B cell (primary cell): ENCODE measurements at regions not wholly inside any gene's neighbourhood (a gene's known extent, or its start where the extent isn't known, plus 50 kb on each side); places are given as distances from the start of the nearest gene placed in this dataset.

ENCODE experiments used
- ATAC-seq: fragments of 200-7000 bp; cut with Tn5 transposase; one replicate; pipeline ENCODE4 v1.10.0; 2021; ENCODE audit warnings: low read depth, mild to moderate bottlenecking, moderate number of reproducible peaks, moderate library complexity
- CTCF ChIA-PET: fragments of 350-600 bp; sonication (Branson Sonifier 250); formaldehyde crosslinking; loops from one replicate; lab custom pipeline; 2021; ENCODE audit warnings: antibody characterized with exemption, inconsistent platforms; lab: Charles Lee
- POLR2A ChIA-PET: fragments of 350-600 bp; sonication (Branson Sonifier 250); formaldehyde crosslinking; loops from one replicate; lab custom pipeline; 2021; ENCODE audit warnings: antibody characterized with exemption; lab: Charles Lee
- DNase-seq: peaks from one replicate; pipeline ENCODE4 v3.0.0; 2013
- H2AFZ ChIP-seq: 2 replicates; pipeline ENCODE4 v1.6.1; 2012; ENCODE audit warnings: mild to moderate bottlenecking, low read depth, low read length; ENCODE audit not compliant: insufficient read depth, poor library complexity, severe bottlenecking
- H3K27ac ChIP-seq, 2 donors: 1 replicate in 1 of 2; 2 replicates in 1 of 2; pipeline ENCODE4 v1.5.1; 2012 to 2013; ENCODE audit warnings: low read length in 2 of 2, mild to moderate bottlenecking in 2 of 2, moderate library complexity in 1 of 2
- H3K27me3 ChIP-seq, 4 experiments: fragments of 200-600 bp in 1 of 4; sonication (generic) in 1 of 4; replicated peaks in 1 of 4; 1 replicate in 2 of 4; 2 replicates in 2 of 4; pipeline versions ENCODE4 v1.6.1 to v1.7.0; 2013 to 2016; ENCODE audit warnings: low read length in 3 of 4, mild to moderate bottlenecking in 2 of 4, mixed read lengths in 1 of 4, moderate library complexity in 1 of 4; ENCODE audit not compliant: insufficient read depth in 4 of 4, control insufficient read depth in 3 of 4; ENCODE audit errors: control extremely low read depth in 1 of 4
- H3K36me3 ChIP-seq, 2 experiments: replicated peaks in 1 of 2; 1 replicate in 1 of 2; 2 replicates in 1 of 2; pipeline versions ENCODE4 v1.6.1 to v1.7.1; 2013; ENCODE audit warnings: low read length in 1 of 2; ENCODE audit not compliant: insufficient read depth in 2 of 2, control insufficient read depth in 1 of 2; ENCODE audit errors: control extremely low read depth in 1 of 2, extremely low read depth in 1 of 2
- H3K4me1 ChIP-seq, 2 donors: fragments of 200-600 bp in 1 of 2; sonication (generic) in 1 of 2; 1 replicate in 1 of 2; 2 replicates in 1 of 2; pipeline versions ENCODE4 v1.5.1 to v1.6.1; 2013 to 2017; ENCODE audit warnings: low read length in 2 of 2; ENCODE audit not compliant: control insufficient read depth in 2 of 2, insufficient read depth in 2 of 2
- H3K4me2 ChIP-seq: replicated peaks from 2 replicates; pipeline ENCODE3; 2012; ENCODE audit warnings: mild to moderate bottlenecking, low read depth, low read length; ENCODE audit not compliant: poor library complexity, severe bottlenecking
- H3K4me3 ChIP-seq, 5 experiments: fragments of 200-600 bp in 1 of 5; sonication (generic) in 1 of 5; 1 replicate in 3 of 5; 2 replicates in 2 of 5; pipeline versions ENCODE4 v1.5.1 to v1.7.0; 2011 to 2016; ENCODE audit warnings: low read length in 4 of 5, mild to moderate bottlenecking in 4 of 5, low read depth in 2 of 5, control low read depth in 1 of 5, moderate library complexity in 1 of 5; ENCODE audit not compliant: insufficient read depth in 1 of 5; ENCODE audit errors: control extremely low read depth in 1 of 5, extremely low read depth in 1 of 5
- H3K79me2 ChIP-seq: fragments of 200-600 bp; sonication (generic); one replicate; pipeline ENCODE4 v1.6.0; 2016; ENCODE audit warnings: low read length; ENCODE audit not compliant: control insufficient read depth, insufficient read depth
- H3K9ac ChIP-seq: fragments of 200-600 bp; sonication (generic); 2 replicates; pipeline ENCODE4 v1.6.1; 2017; ENCODE audit warnings: mild to moderate bottlenecking, low read length, moderate library complexity
- H3K9me3 ChIP-seq, 3 donors: one replicate each; pipeline versions ENCODE4 v1.6.1 to v1.7.1; 2013; ENCODE audit warnings: low read length in 2 of 3; ENCODE audit not compliant: control insufficient read depth in 2 of 3, insufficient read depth in 1 of 3; ENCODE audit errors: control extremely low read depth in 1 of 3
- H4K20me1 ChIP-seq: 2 replicates; pipeline ENCODE4 v1.6.0; 2012; ENCODE audit warnings: mild to moderate bottlenecking, low read length; ENCODE audit not compliant: insufficient read depth, control insufficient read depth, poor library complexity, severe bottlenecking
- H3K27ac Mint-ChIP-seq: one replicate; pipeline ENCODE4 v1.8.0; 2021; ENCODE audit warnings: mixed read lengths
- H3K27me3 Mint-ChIP-seq: one replicate; pipeline ENCODE4 v1.8.0; 2021; ENCODE audit warnings: mixed read lengths
- H3K4me1 Mint-ChIP-seq: one replicate; pipeline ENCODE4 v1.8.0; 2021; ENCODE audit warnings: mixed read lengths
- H3K4me3 Mint-ChIP-seq: one replicate; pipeline ENCODE4 v1.8.0; 2021; ENCODE audit warnings: mixed read lengths
- H3K9me3 Mint-ChIP-seq: one replicate; pipeline ENCODE4 v1.8.0; 2022; ENCODE audit warnings: mixed read lengths; ENCODE audit not compliant: insufficient read depth
- EZH2 ChIP-seq: IDR thresholded peaks from 2 replicates; pipeline ENCODE4 v1.6.1; 2012; ENCODE audit warnings: borderline replicate concordance, low read depth, mild to moderate bottlenecking, moderate library complexity, low read length; ENCODE audit not compliant: insufficient read depth, poor library complexity, severe bottlenecking
- WGBS: methylation state at CpG from one replicate; pipeline ENCODE4 v1.1.5; 2013; ENCODE audit warnings: missing lambda C conversion rate; ENCODE audit not compliant: insufficient coverage; 5-methylcytosine and 5-hydroxymethylcytosine counted together
- intact Hi-C: fragments of 100-400 bp; cut with micrococcal nuclease; formaldehyde crosslinking; loops from one replicate; pipeline ENCODE4 v1.10.0; 2022
- TF ChIP-seq, protein P1 (sequence below): fragments of 200-600 bp; IDR thresholded peaks from one replicate; pipeline ENCODE4 v1.8.0; 2022; ENCODE audit warnings: antibody characterized with exemption, mild to moderate bottlenecking

DNA sequence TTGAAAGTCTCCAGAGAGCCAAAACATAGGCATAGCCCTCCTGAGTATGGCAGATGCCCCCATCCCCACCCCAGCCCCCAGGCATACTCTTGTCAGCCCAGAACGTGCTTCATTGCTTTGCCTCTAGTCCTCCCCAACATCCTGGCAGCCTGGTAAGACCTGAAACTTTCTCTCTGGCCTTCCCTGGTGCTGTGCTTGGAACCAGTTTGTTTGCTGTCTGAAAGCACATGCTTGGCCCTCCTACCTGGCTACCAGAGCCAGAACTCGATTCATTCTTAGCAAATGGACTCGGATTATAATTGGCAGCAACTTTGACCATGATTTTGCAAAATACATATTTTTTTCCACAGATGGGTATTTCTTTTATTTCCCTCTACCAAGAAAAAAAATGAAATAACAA is 248.1 kb downstream of the USP46 start:
- WGBS, result 75% methylated on average over 1 of the region's 3 CpGs
- no peak overlapping the region for H3K27ac Mint-ChIP-seq
- H3K27me3 Mint-ChIP-seq, result peaks cover 9% of the 10 kb centered on the region
- Histone ChIP-seq H4K20me1 (no peaks in the 10 kb centered on the region), H3K79me2 (no peaks in the 10 kb centered on the region), H3K9me3 (peaks cover 0 to 10% (median 3%) of the 10 kb centered on the region in 3 donors), H3K36me3 (no peaks in the 10 kb centered on the region), H3K4me2 (no peak overlapping the region), H2AFZ (no peak overlapping the region), H3K4me1 (no peaks in the 10 kb centered on the region), H3K9ac (no peak overlapping the region), H3K27ac (no peak overlapping the region), H3K4me3 (no peak overlapping the region), H3K27me3 (no peaks in the 10 kb centered on the region)
- TF ChIP-seq, protein P1, sequence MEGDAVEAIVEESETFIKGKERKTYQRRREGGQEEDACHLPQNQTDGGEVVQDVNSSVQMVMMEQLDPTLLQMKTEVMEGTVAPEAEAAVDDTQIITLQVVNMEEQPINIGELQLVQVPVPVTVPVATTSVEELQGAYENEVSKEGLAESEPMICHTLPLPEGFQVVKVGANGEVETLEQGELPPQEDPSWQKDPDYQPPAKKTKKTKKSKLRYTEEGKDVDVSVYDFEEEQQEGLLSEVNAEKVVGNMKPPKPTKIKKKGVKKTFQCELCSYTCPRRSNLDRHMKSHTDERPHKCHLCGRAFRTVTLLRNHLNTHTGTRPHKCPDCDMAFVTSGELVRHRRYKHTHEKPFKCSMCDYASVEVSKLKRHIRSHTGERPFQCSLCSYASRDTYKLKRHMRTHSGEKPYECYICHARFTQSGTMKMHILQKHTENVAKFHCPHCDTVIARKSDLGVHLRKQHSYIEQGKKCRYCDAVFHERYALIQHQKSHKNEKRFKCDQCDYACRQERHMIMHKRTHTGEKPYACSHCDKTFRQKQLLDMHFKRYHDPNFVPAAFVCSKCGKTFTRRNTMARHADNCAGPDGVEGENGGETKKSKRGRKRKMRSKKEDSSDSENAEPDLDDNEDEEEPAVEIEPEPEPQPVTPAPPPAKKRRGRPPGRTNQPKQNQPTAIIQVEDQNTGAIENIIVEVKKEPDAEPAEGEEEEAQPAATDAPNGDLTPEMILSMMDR, result no peak
- no peak for TF ChIP-seq EZH2
- H3K9me3 Mint-ChIP-seq, result peaks cover 11% of the 10 kb centered on the region
- intact Hi-C loops, result no loop called here
- ChIA-PET CTCF (no interaction called here), POLR2A (no interaction called here)
- ATAC-seq (no peak), DNase-seq (no peak)
- no peaks in the 10 kb centered on the region for H3K4me1 Mint-ChIP-seq
- H3K4me3 Mint-ChIP-seq, result no peak overlapping the region

DNA sequence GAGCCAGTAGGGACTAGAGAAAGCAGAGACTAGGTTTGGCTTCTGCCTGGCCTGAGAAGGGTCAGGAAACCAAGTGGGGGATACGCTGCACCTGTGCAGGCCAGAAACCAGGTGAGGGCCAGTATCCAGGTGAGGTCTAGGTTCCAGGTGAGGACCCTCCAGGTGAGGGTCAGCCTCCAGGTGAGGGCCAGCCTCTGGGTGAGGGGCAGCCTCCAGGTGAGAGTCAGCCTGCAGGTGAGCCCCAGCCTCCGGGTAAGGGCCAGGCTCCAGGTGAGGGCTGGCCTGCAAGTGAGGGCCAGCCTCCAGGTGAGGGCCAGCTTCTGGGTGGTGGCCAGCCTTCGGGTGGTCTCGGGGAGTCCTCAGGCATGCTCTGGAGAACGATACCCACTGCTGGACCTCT is 238.8 kb downstream of the USP46 start:
- intact Hi-C loops, result no loop called here
- no peaks in the 10 kb centered on the region for H3K27me3 ChIP-seq
- Mint-ChIP-seq H3K4me3 (no peak overlapping the region), H3K9me3 (peaks cover 5% of the 10 kb centered on the region), H3K4me1 (no peaks in the 10 kb centered on the region), H3K27ac (no peak overlapping the region), H3K27me3 (no peaks in the 10 kb centered on the region)
- no peak overlapping the region for H3K4me3 ChIP-seq
- no peak overlapping the region for H3K27ac ChIP-seq
- H2AFZ ChIP-seq, result no peak overlapping the region
- ATAC-seq (no peak), DNase-seq (no peak)
- H3K4me1 ChIP-seq, result no peaks in the 10 kb centered on the region
- 83% methylated on average over 4 of the region's 5 CpGs for WGBS
- ChIA-PET POLR2A (no interaction called here), CTCF (no interaction called here)
- no peaks in the 10 kb centered on the region for H4K20me1 ChIP-seq
- no peak overlapping the region for H3K4me2 ChIP-seq
- H3K79me2 ChIP-seq, result no peaks in the 10 kb centered on the region
- no peak overlapping the region for H3K9ac ChIP-seq
- no peaks in the 10 kb centered on the region for H3K36me3 ChIP-seq
- H3K9me3 ChIP-seq, result peaks cover 0 to 3% (median 0%) of the 10 kb centered on the region in 3 donors
- TF ChIP-seq EZH2, result no peak
